A549 (cell line): ENCODE measurements at regions not wholly inside any gene's neighbourhood (a gene's known extent, or its start where the extent isn't known, plus 50 kb on each side); places are given as distances from the start of the nearest gene placed in this dataset.

Experiments
- JUN ChIP-seq, 2 experiments: fragments of >200 bp; sonication (Bioruptor Twin); formaldehyde crosslinking; IDR thresholded peaks; 2 replicates in 1 of 2; 3 replicates in 1 of 2; pipeline ENCODE4 v1.6.1; 2016 to 2017
- POLR2A ChIP-seq: IDR thresholded peaks from 2 replicates; pipeline ENCODE4 v1.6.1; 2012; ENCODE audit warnings: mild to moderate bottlenecking, low read length
- TF ChIP-seq, protein P1 (sequence below): fragments of >200 bp; sonication (Bioruptor Twin); formaldehyde crosslinking; IDR thresholded peaks from 3 replicates; pipeline ENCODE4 v1.5.1; 2016

DNA sequence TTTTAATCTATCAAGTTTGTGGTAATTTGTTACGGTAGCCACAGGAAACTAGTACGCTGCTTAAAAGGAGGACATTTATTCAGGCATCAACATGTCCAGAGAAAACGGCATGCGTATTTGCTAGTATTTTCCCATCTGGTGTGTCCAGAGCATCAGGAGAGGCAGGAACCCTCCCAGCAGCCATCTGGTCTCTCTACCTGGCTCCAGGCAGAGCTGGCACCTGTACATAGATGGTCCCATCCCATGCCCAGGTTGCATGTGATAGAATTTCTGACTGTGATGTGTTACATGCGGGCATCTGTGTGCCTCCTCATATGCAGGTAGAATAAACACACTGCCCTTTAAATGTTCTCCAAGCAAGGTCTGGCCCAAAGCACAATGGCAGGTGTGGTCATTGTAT, 57.9 kb upstream of the PAGE1 start:
- TF ChIP-seq, protein P1, sequence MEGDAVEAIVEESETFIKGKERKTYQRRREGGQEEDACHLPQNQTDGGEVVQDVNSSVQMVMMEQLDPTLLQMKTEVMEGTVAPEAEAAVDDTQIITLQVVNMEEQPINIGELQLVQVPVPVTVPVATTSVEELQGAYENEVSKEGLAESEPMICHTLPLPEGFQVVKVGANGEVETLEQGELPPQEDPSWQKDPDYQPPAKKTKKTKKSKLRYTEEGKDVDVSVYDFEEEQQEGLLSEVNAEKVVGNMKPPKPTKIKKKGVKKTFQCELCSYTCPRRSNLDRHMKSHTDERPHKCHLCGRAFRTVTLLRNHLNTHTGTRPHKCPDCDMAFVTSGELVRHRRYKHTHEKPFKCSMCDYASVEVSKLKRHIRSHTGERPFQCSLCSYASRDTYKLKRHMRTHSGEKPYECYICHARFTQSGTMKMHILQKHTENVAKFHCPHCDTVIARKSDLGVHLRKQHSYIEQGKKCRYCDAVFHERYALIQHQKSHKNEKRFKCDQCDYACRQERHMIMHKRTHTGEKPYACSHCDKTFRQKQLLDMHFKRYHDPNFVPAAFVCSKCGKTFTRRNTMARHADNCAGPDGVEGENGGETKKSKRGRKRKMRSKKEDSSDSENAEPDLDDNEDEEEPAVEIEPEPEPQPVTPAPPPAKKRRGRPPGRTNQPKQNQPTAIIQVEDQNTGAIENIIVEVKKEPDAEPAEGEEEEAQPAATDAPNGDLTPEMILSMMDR, result no peak
- no peak for TF ChIP-seq POLR2A
- no peak for TF ChIP-seq JUN (IDR thresholded peaks at IDR 0.05)
